Ovary (tissue), 7 donors: ENCODE measurements at regions not wholly inside any gene's neighbourhood (a gene's known extent, or its start where the extent isn't known, plus 50 kb on each side); places are given as distances from the start of the nearest gene placed in this dataset.

Experiments used
- DNase-seq, 5 donors: peaks; one replicate each; pipeline ENCODE4 v3.0.0-alpha.2; 2019 to 2020
- H3K27ac ChIP-seq, 2 donors: fragments of 200-600 bp; one replicate each; pipeline versions ENCODE4 v1.5.1 to v1.8.0; 2019 to 2022
- H3K27me3 ChIP-seq: fragments of 200-600 bp; one replicate; pipeline ENCODE4 v1.8.0; 2022
- H3K36me3 ChIP-seq: fragments of 200-600 bp; sonication (generic); one replicate; pipeline ENCODE4 v1.5.1; 2019
- H3K4me1 ChIP-seq: one replicate; pipeline ENCODE4 v1.8.1; 2013; ENCODE audit warnings: mild to moderate bottlenecking, moderate library complexity; ENCODE audit not compliant: insufficient read depth
- H3K4me3 ChIP-seq: fragments of 200-600 bp; sonication (generic); one replicate; pipeline ENCODE4 v1.5.1; 2017
- H3K9me3 ChIP-seq, 2 donors: fragments of 200-600 bp in 1 of 2; sonication (generic) in 1 of 2; one replicate each; pipeline versions ENCODE4 v1.5.1 to v1.8.1; 2013 to 2019; ENCODE audit warnings: mild to moderate bottlenecking in 1 of 2, moderate library complexity in 1 of 2
- CTCF ChIP-seq, 3 donors: fragments of 450-650 bp in 2 of 3; fragments of 200-600 bp in 1 of 3; IDR thresholded peaks; one replicate each; pipeline versions ENCODE4 v1.5.1 to v1.8.0; 2016 to 2022; ENCODE audit warnings: antibody characterized with exemption in 3 of 3, mild to moderate bottlenecking in 1 of 3
- EP300 ChIP-seq: sonication (generic); formaldehyde crosslinking; IDR thresholded peaks from one replicate; pipeline ENCODE4 v1.6.1; 2017; ENCODE audit warnings: antibody characterized with exemption
- POLR2A ChIP-seq: fragments of 450-650 bp; IDR thresholded peaks from one replicate; pipeline ENCODE4 v1.6.1; 2017; ENCODE audit warnings: antibody characterized with exemption, mild to moderate bottlenecking, moderate library complexity
- WGBS, 3 donors: extraction: QIAGEN DNeasy Blood & Tissue Kit in 1 of 3; methylation state at CpG; one replicate each; pipeline versions ENCODE4 v1.1.5 to v1.1.7; 2013 to 2017; 5-methylcytosine and 5-hydroxymethylcytosine counted together
- intact Hi-C, 4 donors: fragments of 100-400 bp; cut with DNase I; formaldehyde crosslinking; loops; one replicate each; pipeline versions ENCODE4 v1.11.0 to v1.15.1; 2022 to 2023
- donor health status: DM: no; HTN: no; CAD: no; lungs with moderate emphysema.
- donor health status: DM: no; HTN: no; CAD: no.
- donor health status: Bipolar disorder and iron deficiency.
- donor health status: DM: no; HTN: no; CAD: no.
- donor health status: DM: yes; HTN: yes; CAD: no.

- TF ChIP-seq EP300 (no peak), POLR2A (no peak), CTCF (IDR thresholded peaks at IDR 0.05) (no peak)
- Histone ChIP-seq H3K27ac (no peak overlapping the region), H3K4me3 (no peak overlapping the region), H3K9me3 (no peaks in the 10 kb centered on the region), H3K27me3 (no peaks in the 10 kb centered on the region), H3K36me3 (no peaks in the 10 kb centered on the region), H3K4me1 (no peaks in the 10 kb centered on the region)
- intact Hi-C loops, result no loop called here
- WGBS, 3 donors, result 59 to 72% (median 59%) methylated on average over 19 of the region's 19 CpGs
- no peak for DNase-seq
These were observed 82.6 kb downstream of the TTLL2 start for GRCh38 chr6:167407239-167408064.

GRCh38 chr6:167408235-167408869, 83.5 kb downstream of the TTLL2 start:
- Histone ChIP-seq H3K27me3 (no peaks in the 10 kb centered on the region), H3K9me3 (no peaks in the 10 kb centered on the region), H3K27ac (no peak overlapping the region), H3K4me3 (no peak overlapping the region), H3K36me3 (no peaks in the 10 kb centered on the region), H3K4me1 (no peaks in the 10 kb centered on the region)
- 84 to 89% (median 88%) methylated on average over 21 of the region's 21 CpGs for WGBS, 3 donors
- intact Hi-C loops, result no loop called here
- TF ChIP-seq EP300 (no peak), CTCF (IDR thresholded peaks at IDR 0.05) (no peak), POLR2A (no peak)
- no peak for DNase-seq

GRCh38 chr6:167409079-167409478, 84.2 kb downstream of the TTLL2 start:
- no peaks in the 10 kb centered on the region for H3K36me3 ChIP-seq
- DNase-seq, result no peak
- no peaks in the 10 kb centered on the region for H3K27me3 ChIP-seq
- WGBS, 3 donors, result 91 to 94% (median 93%) methylated on average over 11 of the region's 11 CpGs
- no peaks in the 10 kb centered on the region for H3K9me3 ChIP-seq
- intact Hi-C loops, result no loop called here
- TF ChIP-seq CTCF (IDR thresholded peaks at IDR 0.05) (no peak), POLR2A (no peak), EP300 (no peak)
- no peak overlapping the region for H3K4me3 ChIP-seq
- H3K27ac ChIP-seq, result no peak overlapping the region
- H3K4me1 ChIP-seq, result no peaks in the 10 kb centered on the region

GRCh38 chr6:167409694-167410093, 84.8 kb downstream of the TTLL2 start:
- Histone ChIP-seq H3K27ac (no peak overlapping the region), H3K36me3 (no peaks in the 10 kb centered on the region), H3K9me3 (no peaks in the 10 kb centered on the region), H3K4me3 (no peak overlapping the region), H3K4me1 (no peaks in the 10 kb centered on the region), H3K27me3 (no peaks in the 10 kb centered on the region)
- TF ChIP-seq CTCF (IDR thresholded peaks at IDR 0.05), result no peak
- no peak for TF ChIP-seq EP300
- TF ChIP-seq POLR2A, result no peak
- WGBS, 3 donors, result 84 to 85% (median 85%) methylated on average over 6 of the region's 6 CpGs
- intact Hi-C loops, result no loop called here
- DNase-seq, result no peak
